Fibroblast of lung (primary cell): ENCODE measurements at regions not wholly inside any gene's neighbourhood (a gene's known extent, or its start where the extent isn't known, plus 50 kb on each side); places are given as distances from the start of the nearest gene placed in this dataset.

Experiments
- DNase-seq, 2 donors: peaks; one replicate each; pipeline versions ENCODE4 v3.0.0 to v3.0.0-alpha.2; 2010; ENCODE audit warnings: low read depth in 2 of 2
- H2AFZ ChIP-seq: 2 replicates; pipeline ENCODE4 v1.5.1; 2012; ENCODE audit warnings: low read length, control low read depth, inconsistent platforms
- H3K27ac ChIP-seq: 2 replicates; pipeline ENCODE4 v1.5.1; 2011; ENCODE audit warnings: low read length, control low read depth; ENCODE audit not compliant: insufficient read depth
- H3K27me3 ChIP-seq: 2 replicates; pipeline ENCODE4 v1.5.1; 2011; ENCODE audit warnings: mild to moderate bottlenecking, low read length; ENCODE audit not compliant: control insufficient read depth, insufficient read depth
- H3K36me3 ChIP-seq: 2 replicates; pipeline ENCODE4 v1.5.1; 2011; ENCODE audit warnings: low read length; ENCODE audit not compliant: control insufficient read depth, insufficient read depth
- H3K4me1 ChIP-seq: 2 replicates; pipeline ENCODE4 v1.5.1; 2011; ENCODE audit warnings: low read length; ENCODE audit not compliant: control insufficient read depth, insufficient read depth; ENCODE audit errors: extremely low read depth
- H3K4me2 ChIP-seq: 2 replicates; pipeline ENCODE4 v1.5.1; 2011; ENCODE audit warnings: low read length, control low read depth; ENCODE audit not compliant: insufficient read depth; ENCODE audit errors: extremely low read depth
- H3K4me3 ChIP-seq, 4 experiments: fragments of 200-600 bp in 1 of 4; sonication (generic) in 1 of 4; replicated peaks in 1 of 4; 2 replicates each; pipeline ENCODE4 v1.5.1; 2011 to 2016; ENCODE audit warnings: low read length in 4 of 4, low read depth in 3 of 4, mild to moderate bottlenecking in 3 of 4, control low read depth in 2 of 4, inconsistent platforms in 1 of 4, mixed read lengths in 1 of 4; ENCODE audit not compliant: insufficient read depth in 1 of 4; ENCODE audit errors: control extremely low read depth in 1 of 4
- H3K79me2 ChIP-seq: 2 replicates; pipeline ENCODE4 v1.5.1; 2012; ENCODE audit warnings: mild to moderate bottlenecking, low read length, inconsistent platforms; ENCODE audit not compliant: control insufficient read depth, insufficient read depth
- H3K9ac ChIP-seq: 2 replicates; pipeline ENCODE4 v1.5.1; 2011; ENCODE audit warnings: mild to moderate bottlenecking, low read length, control low read depth; ENCODE audit not compliant: insufficient read depth
- H3K9me3 ChIP-seq: 2 replicates; pipeline ENCODE4 v1.5.1; 2012; ENCODE audit warnings: low read depth, low read length; ENCODE audit not compliant: control insufficient read depth, insufficient read depth
- H4K20me1 ChIP-seq: 2 replicates; pipeline ENCODE4 v1.5.1; 2011; ENCODE audit warnings: low read length; ENCODE audit not compliant: control insufficient read depth, insufficient read depth; ENCODE audit errors: extremely low read depth
- EZH2 ChIP-seq: IDR thresholded peaks from 2 replicates; pipeline ENCODE4 v1.5.1; 2012; ENCODE audit warnings: low read length, control low read depth, mild to moderate bottlenecking; ENCODE audit errors: missing control alignments
- TF ChIP-seq, protein P1 (sequence below), 2 donors: IDR thresholded peaks in 1 of 2; conservative IDR thresholded peaks in 1 of 2; 1 replicate in 1 of 2; 2 replicates in 1 of 2; pipeline ENCODE4 v1.5.1; 2011 to 2012; ENCODE audit warnings: low read length in 2 of 2, control low read depth in 1 of 2, inconsistent platforms in 1 of 2, low read depth in 1 of 2, mild to moderate bottlenecking in 1 of 2

DNA sequence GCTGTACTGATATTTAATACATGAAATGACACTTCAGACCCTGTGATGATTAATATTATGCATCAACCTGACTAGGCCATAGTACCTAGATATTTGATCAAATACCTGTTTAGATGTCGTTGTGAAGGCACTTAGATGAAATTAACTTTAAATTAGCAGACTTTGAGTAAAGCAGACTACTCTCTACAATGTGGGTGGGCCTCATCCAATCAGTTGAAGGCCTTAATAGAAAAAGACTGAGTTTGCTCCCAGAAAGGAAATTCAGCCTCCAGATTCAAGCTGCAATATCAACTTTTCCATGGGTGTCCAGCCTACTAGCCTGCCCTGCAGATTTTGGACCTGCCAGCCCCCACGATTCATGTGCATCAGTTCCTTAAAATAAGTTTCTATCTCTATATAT is 68.6 kb upstream of the TMEM168 start:
- Histone ChIP-seq H4K20me1 (no peaks in the 10 kb centered on the region), H3K79me2 (no peaks in the 10 kb centered on the region), H3K4me2 (no peak overlapping the region), H2AFZ (no peak overlapping the region), H3K27ac (no peak overlapping the region), H3K4me3 (no peak overlapping the region), H3K27me3 (no peaks in the 10 kb centered on the region), H3K36me3 (no peaks in the 10 kb centered on the region), H3K4me1 (no peaks in the 10 kb centered on the region), H3K9me3 (no peaks in the 10 kb centered on the region), H3K9ac (no peak overlapping the region)
- DNase-seq, result no peak
- TF ChIP-seq EZH2, result no peak
- TF ChIP-seq, protein P1, sequence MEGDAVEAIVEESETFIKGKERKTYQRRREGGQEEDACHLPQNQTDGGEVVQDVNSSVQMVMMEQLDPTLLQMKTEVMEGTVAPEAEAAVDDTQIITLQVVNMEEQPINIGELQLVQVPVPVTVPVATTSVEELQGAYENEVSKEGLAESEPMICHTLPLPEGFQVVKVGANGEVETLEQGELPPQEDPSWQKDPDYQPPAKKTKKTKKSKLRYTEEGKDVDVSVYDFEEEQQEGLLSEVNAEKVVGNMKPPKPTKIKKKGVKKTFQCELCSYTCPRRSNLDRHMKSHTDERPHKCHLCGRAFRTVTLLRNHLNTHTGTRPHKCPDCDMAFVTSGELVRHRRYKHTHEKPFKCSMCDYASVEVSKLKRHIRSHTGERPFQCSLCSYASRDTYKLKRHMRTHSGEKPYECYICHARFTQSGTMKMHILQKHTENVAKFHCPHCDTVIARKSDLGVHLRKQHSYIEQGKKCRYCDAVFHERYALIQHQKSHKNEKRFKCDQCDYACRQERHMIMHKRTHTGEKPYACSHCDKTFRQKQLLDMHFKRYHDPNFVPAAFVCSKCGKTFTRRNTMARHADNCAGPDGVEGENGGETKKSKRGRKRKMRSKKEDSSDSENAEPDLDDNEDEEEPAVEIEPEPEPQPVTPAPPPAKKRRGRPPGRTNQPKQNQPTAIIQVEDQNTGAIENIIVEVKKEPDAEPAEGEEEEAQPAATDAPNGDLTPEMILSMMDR (conservative IDR thresholded peaks at IDR 0.05 in 1 of 2, IDR thresholded peaks at IDR 0.05 in 1 of 2; ENCODE audit: low read depth in 1 of 2, low read length in 2 of 2), result no peak

DNA sequence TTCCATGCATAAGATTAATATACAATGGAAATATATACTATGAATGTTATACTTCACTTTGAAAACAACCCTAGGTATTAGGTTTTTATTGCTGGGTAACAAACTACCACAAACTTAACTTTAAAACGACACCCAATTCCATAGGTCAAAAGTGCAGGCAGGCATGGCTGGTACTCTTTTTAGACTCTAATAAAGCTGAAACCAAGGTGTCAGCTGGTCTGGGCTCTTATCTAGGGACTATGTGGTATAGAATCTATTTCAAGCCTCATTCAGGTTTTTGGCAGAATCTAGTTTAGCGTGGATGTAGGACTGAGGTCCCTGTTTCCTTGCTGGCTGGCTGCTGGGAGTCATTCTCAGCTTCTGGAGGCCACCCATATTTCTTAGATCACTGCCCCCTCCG is 65.0 kb upstream of the TMEM168 start:
- DNase-seq, result no peak
- Histone ChIP-seq H3K4me2 (no peak overlapping the region), H3K79me2 (no peaks in the 10 kb centered on the region), H3K9me3 (no peaks in the 10 kb centered on the region), H3K36me3 (no peaks in the 10 kb centered on the region), H3K27ac (no peak overlapping the region), H3K4me1 (no peaks in the 10 kb centered on the region), H3K4me3 (no peak overlapping the region), H3K27me3 (no peaks in the 10 kb centered on the region), H4K20me1 (no peaks in the 10 kb centered on the region), H2AFZ (no peak overlapping the region), H3K9ac (no peak overlapping the region)
- TF ChIP-seq, protein P1 (conservative IDR thresholded peaks at IDR 0.05 in 1 of 2, IDR thresholded peaks at IDR 0.05 in 1 of 2; ENCODE audit: low read depth in 1 of 2, low read length in 2 of 2), result no peak

DNA sequence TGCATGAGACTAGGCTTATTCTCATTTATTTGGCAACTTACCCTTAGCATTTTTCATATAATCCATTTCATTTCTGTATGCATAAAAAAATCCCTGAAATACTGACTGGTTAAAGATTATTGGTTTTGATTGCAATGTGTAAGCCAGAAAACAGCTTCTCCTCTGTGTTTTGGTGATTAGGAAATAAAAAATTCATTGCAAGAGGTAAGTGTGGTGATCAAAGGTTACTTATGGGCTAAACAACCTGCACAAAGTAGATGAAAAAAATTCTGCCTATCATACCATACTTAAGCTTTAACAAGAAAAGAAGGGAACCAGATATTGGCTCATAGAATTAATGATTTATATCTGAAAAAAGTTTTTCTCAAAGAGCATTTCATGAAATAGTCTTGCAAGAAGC is 64.0 kb upstream of the TMEM168 start:
- no peaks in the 10 kb centered on the region for H3K4me1 ChIP-seq
- TF ChIP-seq, protein P1 (conservative IDR thresholded peaks at IDR 0.05 in 1 of 2, IDR thresholded peaks at IDR 0.05 in 1 of 2; ENCODE audit: low read depth in 1 of 2, low read length in 2 of 2), result no peak
- no peak for TF ChIP-seq EZH2
- H3K4me2 ChIP-seq, result no peak overlapping the region
- H3K27ac ChIP-seq, result no peak overlapping the region
- no peaks in the 10 kb centered on the region for H3K36me3 ChIP-seq
- H4K20me1 ChIP-seq, result no peaks in the 10 kb centered on the region
- DNase-seq, result no peak
- no peaks in the 10 kb centered on the region for H3K9me3 ChIP-seq
- no peak overlapping the region for H3K4me3 ChIP-seq
- H3K9ac ChIP-seq, result no peak overlapping the region
- H3K27me3 ChIP-seq, result no peaks in the 10 kb centered on the region
- no peak overlapping the region for H2AFZ ChIP-seq
- H3K79me2 ChIP-seq, result no peaks in the 10 kb centered on the region
